IPS-NIHi7 (cell line): ENCODE measurements at regions not wholly inside any gene's neighbourhood (a gene's known extent, or its start where the extent isn't known, plus 50 kb on each side); places are given as distances from the start of the nearest gene placed in this dataset.
A peak's percentile ranks its signal among the peaks of the same experiment; 100 is the strongest.

ENCODE experiments used
- DNase-seq: peaks from one replicate; pipeline ENCODE4 v3.0.0; 2012; ENCODE audit warnings: mixed read lengths; ENCODE audit errors: extremely low spot score

DNA sequence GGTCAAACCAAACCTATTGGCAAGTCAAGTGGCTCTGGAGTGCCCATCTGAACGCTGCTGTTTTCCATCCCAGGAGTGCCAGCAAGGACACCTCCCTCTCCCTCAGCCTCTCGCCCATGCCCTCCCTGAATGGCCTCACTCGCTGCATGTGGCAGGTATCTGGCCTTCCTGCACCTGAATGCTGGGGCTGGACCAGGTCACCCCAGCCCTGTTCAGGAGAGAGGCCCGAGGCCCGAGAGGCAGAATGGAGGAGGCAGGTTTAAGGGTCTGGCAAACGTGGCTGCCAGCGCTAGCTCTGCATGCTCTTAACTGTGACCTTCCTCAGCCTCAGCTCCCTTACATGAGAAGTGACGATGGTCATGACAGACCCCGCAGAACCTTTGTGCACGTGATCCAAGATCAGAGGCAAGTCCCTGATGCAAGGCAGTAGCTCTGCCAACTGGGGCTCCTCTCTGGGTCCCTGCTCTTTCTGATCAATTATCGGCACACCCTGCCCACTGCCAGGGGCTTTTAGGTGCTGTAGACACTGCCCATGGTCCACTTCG lies 295.7 kb upstream of the ZMIZ1 start:
- no peak for DNase-seq

DNA sequence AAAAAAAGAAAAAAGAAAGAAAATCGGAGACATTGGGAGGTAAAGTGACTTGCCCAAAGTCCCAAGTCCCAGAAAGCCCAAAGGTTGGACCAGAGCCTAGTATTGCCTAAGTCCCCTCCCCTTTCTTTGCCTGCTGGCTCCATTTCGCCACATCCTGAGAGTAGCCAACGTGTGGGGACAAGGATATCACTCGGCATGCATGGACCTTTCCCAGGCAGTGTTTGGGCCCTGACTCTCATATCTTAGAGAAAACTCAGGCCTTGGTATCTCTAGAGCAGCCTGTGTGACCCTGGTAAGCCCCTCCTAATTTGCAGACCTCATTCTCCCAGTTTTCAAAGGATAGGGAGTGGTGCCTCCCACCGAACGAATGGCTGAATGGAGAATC lies 294.2 kb upstream of the ZMIZ1 start:
- DNase-seq = no peak

DNA sequence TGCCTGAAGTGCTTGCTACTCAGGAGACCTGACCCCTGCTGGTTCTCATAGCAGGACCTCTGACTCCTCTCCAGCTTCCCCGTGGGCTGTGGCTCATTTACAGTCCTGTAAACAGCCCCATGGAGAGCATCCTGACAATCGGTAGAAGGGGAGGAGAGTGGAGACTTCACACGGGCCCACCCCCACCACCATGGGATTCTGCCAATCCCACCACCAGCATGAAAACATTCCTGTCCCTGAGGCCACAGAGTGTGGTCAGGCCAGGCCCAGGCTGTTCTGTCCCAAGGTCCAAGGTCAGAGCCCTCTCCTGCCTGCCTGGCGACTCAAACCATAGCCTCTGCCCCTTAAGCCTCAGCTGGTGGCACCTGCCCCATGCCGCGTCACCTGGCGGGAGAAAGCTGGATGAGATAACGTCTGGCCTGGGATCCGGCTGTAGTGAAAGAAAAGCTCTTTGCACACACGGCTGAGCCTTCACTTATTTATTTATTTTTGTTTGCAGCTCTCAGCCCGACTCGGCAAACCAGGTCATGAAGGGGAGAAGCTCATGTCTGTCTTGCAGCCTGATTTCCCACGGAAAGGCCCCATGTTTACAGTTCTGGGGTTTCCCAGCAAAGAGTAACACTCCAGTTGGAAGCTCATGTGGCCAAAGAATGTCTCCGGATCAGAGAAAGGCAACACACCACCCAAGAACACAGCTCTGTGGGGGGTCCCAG lies 293.6 kb upstream of the ZMIZ1 start:
- peak; percentile 54 for DNase-seq

DNA sequence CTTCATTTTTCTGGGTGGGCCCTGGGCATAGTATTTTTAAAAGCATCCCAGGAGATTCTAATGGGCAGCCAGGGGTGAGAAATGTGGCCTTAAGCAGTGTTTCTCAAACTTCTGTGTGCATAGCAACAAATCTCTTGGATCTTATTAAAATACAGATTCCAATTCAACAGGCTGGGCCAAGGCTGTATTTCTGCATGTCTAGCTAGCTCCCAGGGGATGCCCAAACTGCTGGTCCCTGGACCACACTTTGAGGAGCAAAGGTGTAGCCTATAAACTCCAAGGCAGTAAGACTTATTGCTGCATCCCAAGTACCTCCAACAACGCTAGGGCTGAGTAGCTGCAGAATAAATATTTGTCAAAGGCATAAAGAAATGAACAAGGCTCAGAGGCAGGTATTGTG lies 292.9 kb upstream of the ZMIZ1 start:
- DNase-seq = no peak

DNA sequence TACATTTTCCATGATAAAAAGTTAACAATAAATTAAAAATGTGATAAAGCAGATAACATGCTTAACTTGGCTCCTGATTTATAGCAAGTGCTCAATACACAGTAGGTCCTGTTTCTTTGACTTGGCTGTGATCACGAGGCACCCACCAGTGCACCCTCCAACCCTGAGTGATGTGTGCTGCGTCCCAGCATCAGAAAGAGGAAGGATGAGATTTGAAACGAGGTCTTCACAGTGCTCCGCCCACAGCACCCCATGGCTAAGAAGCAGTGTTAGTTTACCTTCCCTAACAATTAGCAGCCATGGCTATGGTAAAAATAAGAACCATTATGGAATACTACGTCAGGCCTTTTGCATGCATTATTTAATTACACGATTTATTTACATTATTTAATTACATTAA lies 292.0 kb upstream of the ZMIZ1 start:
- DNase-seq = no peak

DNA sequence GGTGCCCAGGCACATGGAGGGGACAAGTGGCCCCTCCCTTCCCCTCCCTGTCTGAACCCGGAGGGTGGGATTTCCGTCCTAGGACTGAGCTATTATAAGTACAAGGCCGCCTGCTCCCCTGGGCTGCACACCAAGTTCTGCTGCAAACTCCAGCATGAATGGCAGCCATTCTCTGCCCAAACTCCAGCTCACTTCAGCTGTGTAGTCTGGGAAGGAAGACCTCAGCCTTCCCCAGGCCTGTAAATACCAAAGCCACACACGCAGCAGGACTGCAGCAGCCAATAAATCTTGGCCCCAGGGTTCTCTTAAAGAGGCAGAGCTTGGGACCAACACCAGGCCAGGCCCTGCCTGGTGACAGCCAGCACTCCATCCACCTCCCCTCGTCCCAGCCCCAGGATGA lies 291.3 kb upstream of the ZMIZ1 start:
- DNase-seq = peak; percentile 37

DNA sequence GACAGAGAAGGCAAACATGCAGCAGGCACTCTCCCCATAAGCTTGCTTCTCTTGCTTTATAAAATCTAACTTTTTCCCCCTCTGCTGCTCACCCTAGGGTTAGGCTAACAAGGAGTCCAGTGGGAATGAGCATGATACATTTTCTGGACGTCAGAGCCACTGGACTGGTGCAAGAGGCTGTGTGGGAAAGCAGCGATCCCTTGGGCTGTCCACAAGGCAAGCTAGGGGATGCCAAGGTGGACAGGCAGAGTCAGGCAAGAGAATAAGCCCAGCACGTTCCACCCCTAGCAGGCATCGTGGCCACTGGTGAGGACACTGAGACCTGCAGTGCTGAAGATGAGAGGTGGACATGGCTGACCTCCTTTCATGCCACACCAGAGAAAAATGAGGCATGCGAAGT lies 290.9 kb upstream of the ZMIZ1 start:
- DNase-seq = no peak

DNA sequence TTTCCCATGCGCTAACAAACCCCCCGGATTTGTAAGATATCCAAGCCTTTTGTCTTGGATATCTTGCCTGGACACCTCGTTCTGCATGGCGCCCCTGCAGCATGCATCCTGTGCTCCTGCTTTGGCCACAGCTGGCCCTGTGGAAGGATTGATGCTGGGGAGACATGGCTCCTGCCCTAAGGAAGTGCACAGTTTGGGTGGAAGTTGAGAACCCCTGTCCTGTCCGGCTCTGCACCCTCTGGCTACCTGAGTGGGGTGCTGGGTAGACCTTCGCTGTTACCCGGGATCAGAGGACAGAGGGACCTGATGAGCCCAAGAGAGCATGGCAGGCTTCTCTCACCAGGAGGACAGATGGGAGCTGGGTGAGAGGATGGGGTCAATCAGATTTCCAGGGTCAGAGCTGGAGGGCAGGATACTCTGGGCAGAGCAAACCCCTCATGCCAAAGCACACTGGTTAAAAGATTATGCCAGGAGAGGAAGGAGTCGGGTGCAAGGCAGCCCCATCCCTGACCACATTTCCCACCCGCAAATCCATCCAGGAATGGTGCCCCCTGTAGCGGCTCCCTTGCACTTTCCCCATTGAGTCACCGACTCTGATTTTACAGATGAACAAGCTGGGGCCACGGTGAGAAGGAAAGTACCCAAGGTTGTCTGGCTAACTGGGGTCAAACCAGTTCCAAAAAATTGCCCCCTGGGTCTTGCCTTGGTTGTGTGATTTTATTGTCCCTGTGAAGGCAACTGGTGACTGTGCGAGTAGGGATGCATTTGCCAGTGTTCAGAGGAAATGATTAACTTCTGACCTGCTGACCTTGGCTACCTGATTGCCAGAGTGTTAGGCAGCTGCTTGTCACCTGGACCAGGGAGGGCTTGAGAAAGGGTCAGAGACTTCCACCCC lies 290.1 kb upstream of the ZMIZ1 start:
- no peak for DNase-seq

DNA sequence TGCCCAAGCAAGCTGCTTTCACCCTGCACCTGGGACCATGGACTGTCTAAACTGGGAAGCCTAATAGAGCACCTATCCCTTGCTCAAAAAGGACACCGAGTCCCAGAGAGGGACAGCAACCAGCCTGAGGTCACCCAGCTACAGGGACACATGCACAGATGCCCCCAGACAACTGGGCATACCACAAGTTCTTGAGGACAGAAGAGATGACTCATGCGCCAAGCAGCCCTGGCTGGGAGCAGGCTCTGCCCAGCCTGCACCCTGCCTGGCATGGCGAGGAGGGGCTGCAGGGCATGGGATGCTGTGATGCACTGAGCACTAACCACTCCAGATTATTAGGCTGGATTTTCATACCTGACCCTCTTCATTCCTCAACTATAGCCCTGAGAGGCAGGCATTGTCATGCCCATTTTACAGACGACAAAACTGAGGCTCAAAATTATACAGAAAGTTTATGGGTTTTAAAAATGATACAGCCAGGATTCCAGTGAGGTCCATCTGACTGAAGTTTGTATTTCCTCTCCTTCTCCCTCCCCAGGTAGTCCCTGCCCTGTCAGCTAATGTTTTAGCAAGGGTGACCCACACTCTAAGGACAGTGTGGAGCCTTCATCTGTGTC lies 289.3 kb upstream of the ZMIZ1 start:
- no peak for DNase-seq

DNA sequence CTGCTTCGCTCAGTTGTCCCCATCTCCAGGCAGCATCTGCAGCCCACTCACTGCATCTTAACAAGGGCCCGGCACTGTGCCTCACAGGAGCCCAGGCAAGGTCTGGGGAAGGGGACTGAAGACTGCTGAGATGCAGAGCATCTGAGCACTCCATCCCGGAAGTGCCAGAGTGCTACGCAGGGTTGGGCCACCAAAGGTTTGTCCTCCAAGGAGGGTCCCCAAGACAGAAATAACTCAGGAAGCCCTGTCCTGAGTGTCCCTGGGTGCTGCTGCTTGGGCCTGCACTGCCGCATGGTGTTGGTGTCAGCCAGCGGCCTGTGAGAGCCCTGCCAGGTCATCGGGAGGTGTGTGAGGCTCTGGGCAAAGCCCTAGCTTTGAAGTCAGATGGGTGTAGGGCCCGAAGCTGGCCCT lies 288.2 kb upstream of the ZMIZ1 start:
- DNase-seq = no peak

DNA sequence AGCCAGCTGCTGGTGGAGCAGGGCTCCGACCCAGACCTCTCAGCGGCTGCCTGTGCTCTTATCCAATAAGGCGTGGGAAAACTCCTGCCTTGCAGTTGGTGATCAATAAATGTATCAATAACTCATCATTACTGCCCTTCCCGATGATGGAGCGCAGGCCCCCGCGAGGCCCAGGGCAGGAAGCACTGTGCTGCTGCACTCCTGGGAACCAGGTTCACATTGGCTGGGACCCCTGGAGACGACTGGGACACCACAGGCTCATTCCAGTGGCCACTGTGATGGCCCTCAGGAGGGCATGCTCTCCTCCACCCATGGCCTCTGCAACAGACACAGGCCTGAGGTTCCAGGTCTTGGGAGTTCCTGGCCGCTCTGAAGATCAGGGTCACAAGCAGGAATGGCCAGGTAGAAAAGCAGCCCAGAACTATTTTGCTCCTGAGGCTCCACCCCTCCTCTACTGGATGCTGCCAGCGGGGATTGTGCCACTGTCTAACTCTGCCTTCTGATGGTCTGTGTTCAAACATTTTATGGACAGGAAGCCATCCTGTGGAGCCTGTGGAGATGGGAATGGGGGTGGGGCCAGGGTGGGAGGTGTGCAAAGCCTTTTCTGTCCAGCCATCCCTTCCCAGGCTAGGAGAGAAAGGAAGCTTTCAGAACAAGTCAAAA lies 287.4 kb upstream of the ZMIZ1 start:
- no peak for DNase-seq

DNA sequence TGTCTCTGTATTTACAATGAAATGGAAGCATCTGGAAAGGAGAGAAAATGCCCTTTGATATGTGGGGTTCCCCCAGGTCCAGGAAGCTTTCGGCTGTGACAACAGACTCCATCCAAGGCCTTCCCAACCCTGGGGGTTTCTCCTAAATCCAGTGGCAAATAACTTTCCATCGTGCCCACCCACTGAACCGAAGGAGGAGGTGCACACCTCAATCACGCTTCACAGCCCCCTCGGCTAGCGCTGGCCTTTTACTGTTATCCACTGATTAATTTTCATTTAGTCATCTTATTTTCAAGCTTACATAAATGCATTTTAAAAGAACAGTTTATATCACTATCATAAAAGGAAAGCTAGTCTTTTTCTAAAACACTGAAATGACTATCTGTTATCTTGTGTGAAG lies 286.8 kb upstream of the ZMIZ1 start:
- no peak for DNase-seq

DNA sequence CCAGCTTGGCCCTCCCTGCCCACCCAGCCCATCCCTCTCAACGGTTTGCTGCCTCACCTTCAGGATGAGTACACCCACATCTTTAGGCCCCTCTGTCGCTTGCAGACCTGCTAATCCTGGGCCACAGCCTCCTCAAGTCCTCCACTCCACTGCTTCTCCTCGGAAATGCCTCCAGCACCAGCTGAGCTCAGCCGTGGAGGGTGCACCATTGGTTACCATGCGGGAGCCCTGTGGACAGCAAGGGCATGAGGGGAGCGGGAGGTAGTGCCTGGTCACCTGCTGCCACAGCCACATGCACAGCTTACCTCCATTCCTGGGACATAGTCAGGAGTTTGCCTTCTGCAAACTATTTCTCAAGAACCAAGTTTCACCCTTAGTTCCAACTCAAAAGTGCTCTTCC lies 286.3 kb upstream of the ZMIZ1 start:
- no peak for DNase-seq

DNA sequence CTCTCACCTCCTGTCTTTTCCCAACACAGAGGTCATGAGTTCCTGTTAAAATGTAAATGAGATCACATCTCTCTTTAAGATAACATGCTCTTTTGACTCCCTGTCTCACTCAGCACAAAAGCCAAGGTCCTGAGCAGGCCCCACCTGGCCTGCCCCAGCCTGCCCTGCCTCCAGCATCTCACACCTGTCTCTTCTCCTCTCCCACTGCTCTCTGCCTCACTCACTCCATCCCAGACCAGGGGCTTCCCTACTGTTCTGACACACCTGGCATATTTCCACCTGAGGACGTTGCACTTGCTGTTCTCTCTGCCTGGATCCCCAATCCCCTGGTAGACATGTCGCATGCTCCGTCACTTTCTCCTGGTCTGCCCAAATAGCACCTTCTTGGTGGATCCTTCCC lies 285.0 kb upstream of the ZMIZ1 start:
- DNase-seq = no peak

DNA sequence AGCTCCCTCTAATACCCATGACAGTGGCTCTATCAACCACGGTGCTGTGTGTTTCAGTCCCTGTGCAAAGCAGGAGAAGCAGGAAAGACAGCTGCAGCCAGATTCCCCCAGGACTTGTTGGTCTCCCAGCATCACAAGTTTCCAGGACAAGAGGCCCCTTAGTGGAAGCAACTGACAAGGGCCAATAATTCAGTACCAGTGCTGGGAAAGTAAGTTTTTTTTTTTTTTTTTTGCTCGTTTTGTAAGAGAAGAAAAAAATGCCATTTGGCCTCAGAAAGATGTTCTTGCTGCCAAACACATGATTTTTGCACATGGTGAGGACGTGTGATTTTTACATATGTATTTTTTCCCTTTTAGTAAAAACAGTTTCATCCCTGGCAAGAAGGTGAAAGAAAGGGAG lies 284.2 kb upstream of the ZMIZ1 start:
- no peak for DNase-seq

DNA sequence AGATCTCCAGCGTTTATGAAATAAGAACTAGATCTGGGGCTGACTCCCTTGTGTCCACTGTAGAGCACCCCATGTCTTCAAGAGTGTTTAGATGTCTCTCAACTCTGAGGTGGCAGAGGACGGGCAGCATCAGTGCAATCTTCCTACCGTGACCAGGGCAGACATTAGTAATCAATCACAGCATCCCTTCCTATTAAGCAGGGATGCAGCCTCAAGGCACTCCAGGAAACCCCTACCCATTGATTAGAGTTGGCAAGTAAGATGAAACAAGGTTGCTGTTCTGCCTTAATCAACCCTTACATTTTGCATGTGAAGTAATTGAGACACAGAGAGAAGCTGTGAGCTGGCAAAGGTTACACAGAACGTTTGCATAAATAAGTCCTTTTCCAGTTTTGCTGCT lies 283.7 kb upstream of the ZMIZ1 start:
- DNase-seq = no peak

DNA sequence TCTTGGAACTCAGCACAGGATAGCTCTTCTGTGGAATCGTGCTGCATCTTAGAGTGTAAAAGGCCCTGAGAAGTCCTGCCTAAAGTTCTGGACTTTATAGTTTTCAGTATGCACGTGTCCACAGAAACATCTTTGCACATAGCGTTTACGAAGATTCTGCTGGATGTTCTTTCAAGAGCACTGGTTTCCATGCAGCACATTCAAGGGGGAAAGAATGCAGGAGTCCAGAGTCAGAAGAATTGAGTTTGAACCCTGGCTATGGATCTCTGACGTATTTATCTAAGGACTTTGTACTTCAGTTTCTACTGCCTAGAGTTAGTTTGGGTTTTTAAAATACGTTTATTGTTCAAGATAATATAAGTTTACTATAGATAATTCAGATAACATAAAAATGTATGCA lies 282.8 kb upstream of the ZMIZ1 start:
- DNase-seq = no peak

DNA sequence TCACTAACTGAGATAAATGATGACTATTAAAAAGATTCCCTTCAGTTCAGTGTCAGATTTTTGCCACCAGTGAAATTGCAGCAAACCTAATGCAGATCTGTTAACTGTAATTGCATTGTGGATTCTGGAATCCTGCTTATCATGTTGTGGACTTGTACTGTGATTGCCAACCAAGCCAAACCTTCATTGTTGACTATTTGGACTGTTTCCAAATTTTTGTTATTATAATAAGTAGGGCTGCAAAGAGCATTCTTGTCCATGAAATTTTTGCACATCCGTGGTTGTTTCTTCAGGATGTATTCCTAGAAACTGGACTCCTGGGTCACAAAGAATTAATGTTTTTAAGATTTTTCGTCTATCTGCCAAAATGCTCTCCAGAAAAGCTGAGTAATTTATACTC lies 281.6 kb upstream of the ZMIZ1 start:
- no peak for DNase-seq

DNA sequence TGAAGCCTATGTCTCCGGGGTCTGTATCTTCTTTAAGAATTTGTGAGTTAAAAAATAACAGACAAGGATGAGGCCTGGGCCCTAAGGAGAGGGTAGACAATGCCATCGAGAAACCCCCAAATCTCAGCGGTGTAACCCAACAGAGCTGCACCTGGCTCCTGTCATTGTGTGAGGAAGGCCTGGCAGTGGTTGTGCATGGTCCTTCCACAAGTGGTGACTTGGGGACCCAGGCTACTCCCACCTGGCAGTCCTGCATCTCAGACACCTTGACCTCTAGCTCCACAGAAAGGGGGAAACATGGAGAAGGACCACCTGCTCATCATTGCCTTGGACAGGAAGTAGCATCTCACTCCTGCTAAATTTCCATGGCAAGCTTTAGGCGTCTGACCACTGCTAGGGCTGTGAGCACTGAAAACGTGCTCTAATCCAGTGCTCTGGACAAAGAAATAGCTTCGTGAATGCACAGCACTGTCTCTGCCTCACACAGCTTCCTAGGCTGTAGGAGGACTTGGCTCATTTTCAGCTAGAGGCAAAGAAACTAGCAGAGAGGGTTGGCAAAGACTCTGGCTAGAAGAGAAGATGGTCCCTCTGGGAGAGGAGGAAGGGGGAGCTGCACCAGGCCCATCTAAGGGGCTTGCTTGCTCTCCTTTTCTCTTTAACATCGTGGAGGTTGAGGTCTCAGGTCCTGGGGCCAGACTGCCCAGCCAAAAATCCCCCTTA lies 273.9 kb upstream of the ZMIZ1 start:
- DNase-seq = no peak

DNA sequence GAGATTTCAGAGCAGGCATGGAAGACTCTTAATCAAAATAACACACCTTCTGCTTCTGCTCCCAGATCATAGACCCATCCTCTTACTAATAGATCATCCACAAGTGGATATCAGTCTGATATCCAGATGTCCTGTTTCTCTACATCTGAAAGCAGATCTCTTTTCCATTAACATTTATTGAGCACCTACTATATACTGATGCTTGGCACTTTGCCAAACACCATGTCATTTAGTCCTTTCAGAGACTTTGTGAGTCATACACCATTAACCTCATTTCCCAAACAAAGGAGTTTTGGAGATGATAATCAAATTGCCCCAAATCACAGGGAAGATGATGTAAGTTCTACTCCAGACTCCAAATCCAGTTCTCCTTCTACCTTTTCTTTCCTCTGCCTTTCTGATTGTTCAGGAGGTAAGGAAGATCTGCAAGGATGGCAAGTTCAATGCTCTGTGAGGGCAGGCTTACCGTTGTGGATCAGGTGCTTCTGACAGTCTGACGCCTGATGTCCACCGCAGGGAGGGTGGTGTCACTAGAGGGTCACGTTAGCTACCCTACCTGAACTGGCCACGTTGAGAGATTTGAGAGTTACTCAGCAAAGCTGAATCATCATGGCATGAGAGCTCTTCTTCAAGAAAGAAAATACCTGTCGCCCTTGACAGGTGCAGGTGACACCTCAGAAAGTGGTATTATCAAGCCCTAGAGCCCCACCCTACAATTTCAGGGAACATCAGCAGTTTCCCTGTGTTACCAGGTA lies 269.6 kb upstream of the ZMIZ1 start:
- DNase-seq = no peak

DNA sequence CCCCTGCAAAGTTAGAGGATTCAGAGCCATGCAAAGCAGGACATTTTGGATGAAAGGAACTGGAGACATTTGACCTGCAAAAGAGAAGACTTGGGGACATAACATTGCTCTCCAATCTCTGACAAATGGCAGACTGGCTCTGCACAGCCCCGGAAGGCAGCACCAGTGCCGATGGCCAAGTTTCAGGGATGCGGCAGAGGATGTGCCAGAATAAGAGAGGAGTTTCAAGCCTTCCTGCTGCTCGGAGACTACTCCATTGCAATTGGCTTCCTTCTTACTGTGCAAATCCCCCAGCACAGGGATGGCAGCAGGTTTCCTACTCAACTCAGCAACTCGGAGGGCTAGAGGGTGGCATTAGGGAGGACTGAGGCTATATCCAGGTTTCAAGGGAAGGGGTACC lies 268.8 kb upstream of the ZMIZ1 start:
- DNase-seq = no peak
